Left lung (tissue), 4 donors: ENCODE measurements at regions not wholly inside any gene's neighbourhood (a gene's known extent, or its start where the extent isn't known, plus 50 kb on each side); places are given as distances from the start of the nearest gene placed in this dataset.

ENCODE experiments used
- ATAC-seq: fragments of 200-7000 bp; cut with Tn5 transposase; one replicate; pipeline ENCODE4 v1.9.1; 2020; ENCODE audit warnings: moderate library complexity
- DNase-seq, 4 donors: peaks; one replicate each; pipeline ENCODE4 v3.0.0-alpha.2; 2013 to 2020
- H3K27ac ChIP-seq, 2 donors: fragments of 200-600 bp; sonication (generic) in 1 of 2; one replicate each; pipeline versions ENCODE4 v1.5.0 to v1.8.0; 2020 to 2021
- H3K27me3 ChIP-seq, 2 donors: fragments of 200-600 bp; sonication (generic) in 1 of 2; one replicate each; pipeline versions ENCODE4 v1.5.0 to v1.8.0; 2020 to 2021
- H3K36me3 ChIP-seq, 2 donors: fragments of 200-600 bp; sonication (generic) in 1 of 2; one replicate each; pipeline versions ENCODE4 v1.5.0 to v1.8.0; 2020 to 2021
- H3K4me1 ChIP-seq, 2 donors: fragments of 200-600 bp; one replicate each; pipeline ENCODE4 v1.8.0; 2021
- H3K4me3 ChIP-seq, 2 donors: fragments of 200-600 bp; sonication (generic) in 1 of 2; one replicate each; pipeline versions ENCODE4 v1.5.0 to v1.8.0; 2020 to 2021; ENCODE audit warnings: mild to moderate bottlenecking in 1 of 2
- H3K9me3 ChIP-seq, 2 donors: fragments of 200-600 bp; sonication (generic) in 1 of 2; one replicate each; pipeline versions ENCODE4 v1.5.0 to v1.8.0; 2020 to 2021
- intact Hi-C, 2 donors: fragments of 100-400 bp; cut with DNase I; formaldehyde crosslinking; loops; one replicate each; pipeline versions ENCODE4 v1.11.2 to v1.14.2; 2022
- TF ChIP-seq, protein P1 (sequence below), 2 donors: fragments of 200-600 bp; sonication (generic) in 1 of 2; IDR thresholded peaks; one replicate each; pipeline versions ENCODE4 v1.5.0 to v1.8.0; 2021; ENCODE audit warnings: antibody characterized with exemption in 2 of 2
- donor health status: DM: no; HTN: yes; CAD: no.
- donor health status: DM: no; HTN: no; CAD: no.

- Histone ChIP-seq H3K9me3 (no peaks in the 10 kb centered on the region), H3K27ac (no peak overlapping the region), H3K4me3 (no peak overlapping the region), H3K4me1 (no peaks in the 10 kb centered on the region), H3K36me3 (no peaks in the 10 kb centered on the region), H3K27me3 (no peaks in the 10 kb centered on the region)
- DNase-seq (no peak), ATAC-seq (no peak)
- TF ChIP-seq, protein P1, sequence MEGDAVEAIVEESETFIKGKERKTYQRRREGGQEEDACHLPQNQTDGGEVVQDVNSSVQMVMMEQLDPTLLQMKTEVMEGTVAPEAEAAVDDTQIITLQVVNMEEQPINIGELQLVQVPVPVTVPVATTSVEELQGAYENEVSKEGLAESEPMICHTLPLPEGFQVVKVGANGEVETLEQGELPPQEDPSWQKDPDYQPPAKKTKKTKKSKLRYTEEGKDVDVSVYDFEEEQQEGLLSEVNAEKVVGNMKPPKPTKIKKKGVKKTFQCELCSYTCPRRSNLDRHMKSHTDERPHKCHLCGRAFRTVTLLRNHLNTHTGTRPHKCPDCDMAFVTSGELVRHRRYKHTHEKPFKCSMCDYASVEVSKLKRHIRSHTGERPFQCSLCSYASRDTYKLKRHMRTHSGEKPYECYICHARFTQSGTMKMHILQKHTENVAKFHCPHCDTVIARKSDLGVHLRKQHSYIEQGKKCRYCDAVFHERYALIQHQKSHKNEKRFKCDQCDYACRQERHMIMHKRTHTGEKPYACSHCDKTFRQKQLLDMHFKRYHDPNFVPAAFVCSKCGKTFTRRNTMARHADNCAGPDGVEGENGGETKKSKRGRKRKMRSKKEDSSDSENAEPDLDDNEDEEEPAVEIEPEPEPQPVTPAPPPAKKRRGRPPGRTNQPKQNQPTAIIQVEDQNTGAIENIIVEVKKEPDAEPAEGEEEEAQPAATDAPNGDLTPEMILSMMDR (IDR thresholded peaks at IDR 0.05): no peak
- intact Hi-C loops: no loop called here
Measured at GRCh38 chr2:59882822-59883221, 670.6 kb downstream of the BCL11A start.

- intact Hi-C loops: no loop called here
- Histone ChIP-seq H3K4me3 (no peak overlapping the region), H3K9me3 (no peaks in the 10 kb centered on the region), H3K27me3 (no peaks in the 10 kb centered on the region), H3K4me1 (no peaks in the 10 kb centered on the region), H3K27ac (no peak overlapping the region), H3K36me3 (no peaks in the 10 kb centered on the region)
- TF ChIP-seq, protein P1 (IDR thresholded peaks at IDR 0.05): no peak
- DNase-seq (no peak), ATAC-seq (no peak)
Measured at GRCh38 chr2:59882279-59882678, 671.2 kb downstream of the BCL11A start.

- intact Hi-C loops: no loop called here
- Histone ChIP-seq H3K4me1 (no peaks in the 10 kb centered on the region), H3K9me3 (no peaks in the 10 kb centered on the region), H3K27me3 (no peaks in the 10 kb centered on the region), H3K4me3 (no peak overlapping the region), H3K27ac (no peak overlapping the region), H3K36me3 (no peaks in the 10 kb centered on the region)
- TF ChIP-seq, protein P1 (IDR thresholded peaks at IDR 0.05): no peak
- no peak for ATAC-seq
- no peak for DNase-seq
Measured at GRCh38 chr2:59881218-59881617, 672.2 kb downstream of the BCL11A start.

- no peaks in the 10 kb centered on the region for H3K9me3 ChIP-seq
- no peak overlapping the region for H3K4me3 ChIP-seq
- intact Hi-C loops: no loop called here
- no peak for DNase-seq
- TF ChIP-seq, protein P1 (IDR thresholded peaks at IDR 0.05): no peak
- no peaks in the 10 kb centered on the region for H3K4me1 ChIP-seq
- no peaks in the 10 kb centered on the region for H3K36me3 ChIP-seq
- ATAC-seq: no peak
- no peaks in the 10 kb centered on the region for H3K27me3 ChIP-seq
- no peak overlapping the region for H3K27ac ChIP-seq
Measured at GRCh38 chr2:59879700-59880131, 673.7 kb downstream of the BCL11A start.

- H3K4me1 ChIP-seq: no peaks in the 10 kb centered on the region
- no peak overlapping the region for H3K27ac ChIP-seq
- H3K9me3 ChIP-seq: no peaks in the 10 kb centered on the region
- ATAC-seq (no peak), DNase-seq (no peak)
- no peaks in the 10 kb centered on the region for H3K27me3 ChIP-seq
- intact Hi-C loops: no loop called here
- H3K4me3 ChIP-seq: no peak overlapping the region
- no peaks in the 10 kb centered on the region for H3K36me3 ChIP-seq
- TF ChIP-seq, protein P1 (IDR thresholded peaks at IDR 0.05): no peak
Measured at GRCh38 chr2:59875836-59876235, 677.6 kb downstream of the BCL11A start.
